Lower leg skin (tissue), 3 donors: ENCODE measurements at regions not wholly inside any gene's neighbourhood (a gene's known extent, or its start where the extent isn't known, plus 50 kb on each side); places are given as distances from the start of the nearest gene placed in this dataset.

Source experiments
- POLR2A ChIP-seq, 2 donors: fragments of 450-650 bp; IDR thresholded peaks; one replicate each; pipeline ENCODE4 v1.6.1; 2016 to 2017; ENCODE audit warnings: antibody characterized with exemption in 2 of 2, mild to moderate bottlenecking in 1 of 2, moderate library complexity in 1 of 2
- TF ChIP-seq, protein P1 (sequence below), 3 donors: fragments of 450-650 bp; IDR thresholded peaks; one replicate each; pipeline ENCODE4 v1.5.1; 2016; ENCODE audit warnings: antibody characterized with exemption in 3 of 3, mild to moderate bottlenecking in 3 of 3, moderate library complexity in 2 of 3

DNA sequence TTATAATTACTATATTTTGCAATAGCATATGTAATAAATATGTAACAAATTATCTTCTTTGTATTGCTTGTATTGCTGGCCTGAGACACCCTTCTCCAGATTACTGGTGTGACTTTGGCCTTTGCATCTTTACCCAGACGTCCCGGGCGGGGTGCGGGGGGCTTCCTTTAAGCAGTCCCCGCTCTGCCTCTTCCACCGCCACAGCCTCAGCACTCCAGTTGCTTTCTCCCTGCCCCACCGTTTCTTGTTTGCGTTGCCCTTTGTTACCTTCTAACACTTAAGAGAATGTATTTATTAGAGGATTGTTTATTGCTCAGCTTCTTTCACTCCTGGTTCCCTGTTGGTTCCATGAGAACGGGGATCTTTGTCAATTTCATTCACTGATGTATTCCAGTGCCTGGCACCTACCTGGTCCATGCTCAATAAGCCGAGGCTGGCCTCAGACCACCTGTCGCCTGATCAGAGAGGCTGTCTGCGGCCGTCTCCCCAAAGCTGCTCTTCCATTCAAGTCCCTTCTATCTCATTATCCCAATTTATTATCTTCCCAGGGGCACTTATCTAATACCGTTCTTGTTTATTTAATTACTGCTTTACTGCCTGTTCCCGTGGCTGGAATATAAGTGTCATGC, 100.5 kb upstream of the RFLNA start:
- TF ChIP-seq POLR2A (IDR thresholded peaks at IDR 0.05), result no peak
- TF ChIP-seq, protein P1, sequence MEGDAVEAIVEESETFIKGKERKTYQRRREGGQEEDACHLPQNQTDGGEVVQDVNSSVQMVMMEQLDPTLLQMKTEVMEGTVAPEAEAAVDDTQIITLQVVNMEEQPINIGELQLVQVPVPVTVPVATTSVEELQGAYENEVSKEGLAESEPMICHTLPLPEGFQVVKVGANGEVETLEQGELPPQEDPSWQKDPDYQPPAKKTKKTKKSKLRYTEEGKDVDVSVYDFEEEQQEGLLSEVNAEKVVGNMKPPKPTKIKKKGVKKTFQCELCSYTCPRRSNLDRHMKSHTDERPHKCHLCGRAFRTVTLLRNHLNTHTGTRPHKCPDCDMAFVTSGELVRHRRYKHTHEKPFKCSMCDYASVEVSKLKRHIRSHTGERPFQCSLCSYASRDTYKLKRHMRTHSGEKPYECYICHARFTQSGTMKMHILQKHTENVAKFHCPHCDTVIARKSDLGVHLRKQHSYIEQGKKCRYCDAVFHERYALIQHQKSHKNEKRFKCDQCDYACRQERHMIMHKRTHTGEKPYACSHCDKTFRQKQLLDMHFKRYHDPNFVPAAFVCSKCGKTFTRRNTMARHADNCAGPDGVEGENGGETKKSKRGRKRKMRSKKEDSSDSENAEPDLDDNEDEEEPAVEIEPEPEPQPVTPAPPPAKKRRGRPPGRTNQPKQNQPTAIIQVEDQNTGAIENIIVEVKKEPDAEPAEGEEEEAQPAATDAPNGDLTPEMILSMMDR (IDR thresholded peaks at IDR 0.05), result no peak
